ENCODE measurements at regions not wholly inside any gene's neighbourhood (a gene's known extent, or its start where the extent isn't known, plus 50 kb on each side); places are given as distances from the start of the nearest gene placed in this dataset.
"Not testable (repeated sequence)": the region's sequence is repeated elsewhere in the genome, so short reads cannot be mapped to it uniquely, and the experiment has no call there.

DNA sequence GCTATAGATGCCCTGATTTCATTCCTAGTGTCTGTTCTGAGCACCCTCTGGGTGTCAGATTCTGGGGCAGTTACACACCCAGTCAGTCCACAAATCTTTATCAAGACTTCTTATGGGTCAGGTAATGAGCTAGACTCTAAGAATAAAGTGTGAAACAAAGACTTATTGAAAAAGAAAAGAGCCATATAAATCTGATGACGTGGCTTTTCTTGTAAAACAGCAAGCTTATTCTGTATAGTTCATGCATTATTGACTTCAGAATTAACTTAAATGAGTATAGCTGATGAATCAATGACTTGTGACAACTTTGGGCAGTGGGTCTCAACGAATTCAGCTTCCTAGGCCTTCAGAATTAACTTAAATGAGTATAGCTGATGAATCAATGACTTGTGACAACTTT lies 1527.5 kb downstream of the TBC1D22A start:
- not testable (repeated sequence) for TF ChIP-seq POLR2AphosphoS5 (IDR thresholded peaks at IDR 0.05; ENCODE audit: low read depth, low read length); SPI1 (IDR thresholded peaks at IDR 0.05; ENCODE audit: low read depth, low read length); POU2F2 (IDR thresholded peaks at IDR 0.05; ENCODE audit: low read depth, low read length); PAX5 (IDR thresholded peaks at IDR 0.05; ENCODE audit: insufficient read depth, low read length, severe bottlenecking)

Data from GM12891 (cell line).